ENCODE measurements at regions not wholly inside any gene's neighbourhood (a gene's known extent, or its start where the extent isn't known, plus 50 kb on each side); places are given as distances from the start of the nearest gene placed in this dataset.

GRCh38 chr9:73090214-73090613 is 61.5 kb upstream of the ANXA1 start:
- TF ChIP-seq CTCF (IDR thresholded peaks at IDR 0.05; ENCODE audit: low read depth, low read length, poor library complexity, severe bottlenecking) (no peak), EZH2phosphoT487 (IDR thresholded peaks at IDR 0.05; ENCODE audit: borderline replicate concordance, low read length) (no peak)

Data from DOHH2 (cell line).